Stimulated activated CD4-positive, alpha-beta T cell treated with anti-CD3 and anti-CD28 coated beads, Interleukin-4, amount 100 ng/mL, for 48 hours (primary cell): ENCODE measurements at regions not wholly inside any gene's neighbourhood (a gene's known extent, or its start where the extent isn't known, plus 50 kb on each side); places are given as distances from the start of the nearest gene placed in this dataset.
"Not testable (repeated sequence)": the region's sequence is repeated elsewhere in the genome, so short reads cannot be mapped to it uniquely, and the experiment has no call there.

Experiments used
- DNase-seq, 2 donors: peaks; one replicate each; pipeline ENCODE4 v3.0.0-alpha.2; 2020; ENCODE audit warnings: low read depth in 2 of 2

GRCh38 chr21:6556516-6556915 is 3964.9 kb upstream of the TPTE start:
- DNase-seq = not testable (repeated sequence)

GRCh38 chr21:6557415-6557814 is 3964.0 kb upstream of the TPTE start:
- DNase-seq = not testable (repeated sequence)

- DNase-seq = not testable (repeated sequence)
These were observed 3960.2 kb upstream of the TPTE start for GRCh38 chr21:6561168-6561567.

GRCh38 chr21:6561578-6561977 is 3959.8 kb upstream of the TPTE start:
- not testable (repeated sequence) for DNase-seq

GRCh38 chr21:6564543-6565166 is 3956.7 kb upstream of the TPTE start:
- not testable (repeated sequence) for DNase-seq

GRCh38 chr21:6565190-6566094 is 3955.9 kb upstream of the TPTE start:
- not testable (repeated sequence) for DNase-seq

- DNase-seq = not testable (repeated sequence)
These were observed 3953.8 kb upstream of the TPTE start for GRCh38 chr21:6567542-6567941.

- not testable (repeated sequence) for DNase-seq
These were observed 3952.2 kb upstream of the TPTE start for GRCh38 chr21:6569152-6569551.

- not testable (repeated sequence) for DNase-seq
These were observed 3951.6 kb upstream of the TPTE start for GRCh38 chr21:6569587-6570392.

- DNase-seq = not testable (repeated sequence)
These were observed 3950.5 kb upstream of the TPTE start for GRCh38 chr21:6570700-6571368.

GRCh38 chr21:6573576-6573975 is 3947.8 kb upstream of the TPTE start:
- not testable (repeated sequence) for DNase-seq

- not testable (repeated sequence) for DNase-seq
These were observed 3941.6 kb upstream of the TPTE start for GRCh38 chr21:6579801-6580200.
